HG02943 (cell line): ENCODE measurements at regions not wholly inside any gene's neighbourhood (a gene's known extent, or its start where the extent isn't known, plus 50 kb on each side); places are given as distances from the start of the nearest gene placed in this dataset.

Experiments
- ATAC-seq: cut with Tn5 transposase; IDR thresholded peaks from one replicate; pipeline ENCODE4 v1.9.1; 2021; ENCODE audit warnings: mild to moderate bottlenecking, low read depth, moderate library complexity; ENCODE audit not compliant: unreplicated experiment

- no peak for ATAC-seq
Measured at GRCh38 chr12:45665941-45666340, 63.6 kb upstream of the ARID2 start.

- ATAC-seq, result no peak
Measured at GRCh38 chr12:45666396-45666795, 63.1 kb upstream of the ARID2 start.

GRCh38 chr12:45666816-45667215 lies 62.7 kb upstream of the ARID2 start:
- ATAC-seq, result no peak

GRCh38 chr12:45667761-45668160 lies 61.7 kb upstream of the ARID2 start:
- ATAC-seq, result no peak

GRCh38 chr12:45668641-45669040 lies 60.9 kb upstream of the ARID2 start:
- peak; percentile 7 for ATAC-seq

GRCh38 chr12:45669093-45669492 lies 60.4 kb upstream of the ARID2 start:
- ATAC-seq, result peak; percentile 85

- ATAC-seq, result no peak
Measured at GRCh38 chr12:45669792-45670191, 59.7 kb upstream of the ARID2 start.

- peak; percentile 59 for ATAC-seq
Measured at GRCh38 chr12:45670346-45671065, 59.0 kb upstream of the ARID2 start.

- ATAC-seq, result no peak
Measured at GRCh38 chr12:45671254-45671653, 58.3 kb upstream of the ARID2 start.

GRCh38 chr12:45674181-45674977 lies 55.1 kb upstream of the ARID2 start:
- no peak for ATAC-seq

GRCh38 chr12:45675534-45675933 lies 54.0 kb upstream of the ARID2 start:
- ATAC-seq, result no peak
